Mucosa of descending colon (tissue), 3 donors: ENCODE measurements at regions not wholly inside any gene's neighbourhood (a gene's known extent, or its start where the extent isn't known, plus 50 kb on each side); places are given as distances from the start of the nearest gene placed in this dataset.

Source experiments
- ATAC-seq: fragments of 200-7000 bp; cut with Tn5 transposase; one replicate; pipeline ENCODE4 v1.9.1; 2020; ENCODE audit warnings: mild to moderate bottlenecking, moderate library complexity
- DNase-seq, 3 donors: peaks; one replicate each; pipeline ENCODE4 v3.0.0-alpha.2; 2020
- H3K36me3 ChIP-seq: fragments of 200-600 bp; one replicate; pipeline ENCODE4 v1.8.0; 2021; ENCODE audit warnings: low read depth, mild to moderate bottlenecking
- H3K4me1 ChIP-seq: fragments of 200-600 bp; one replicate; pipeline ENCODE4 v1.8.0; 2021; ENCODE audit warnings: low read depth, mild to moderate bottlenecking
- H3K4me3 ChIP-seq: fragments of 200-600 bp; one replicate; pipeline ENCODE4 v1.8.0; 2021; ENCODE audit warnings: mild to moderate bottlenecking
- H3K9me3 ChIP-seq: fragments of 200-600 bp; one replicate; pipeline ENCODE4 v1.8.0; 2021; ENCODE audit warnings: mild to moderate bottlenecking
- CTCF ChIP-seq: fragments of 200-600 bp; IDR thresholded peaks from one replicate; pipeline ENCODE4 v1.8.0; 2022; ENCODE audit warnings: antibody characterized with exemption, mild to moderate bottlenecking
- intact Hi-C, 2 donors: fragments of 100-400 bp; cut with DNase I in 1 of 2; cut with micrococcal nuclease in 1 of 2; formaldehyde crosslinking; loops; one replicate each; pipeline versions ENCODE4 v1.11.0 to v1.11.1; 2022; cut with DNase I, micrococcal nuclease
- donor health status: DM: no; HTN: no; CAD: no; lungs with moderate emphysema.
- donor health status: DM: no; HTN: no; CAD: no.
- donor health status: DM: no; HTN: yes; CAD: no.

GRCh38 chr11:122253589-122254231 is 137.7 kb upstream of the BLID start:
- ATAC-seq = no peak
- Histone ChIP-seq H3K36me3 (no peaks in the 10 kb centered on the region), H3K4me3 (no peak overlapping the region), H3K9me3 (no peaks in the 10 kb centered on the region), H3K4me1 (no peaks in the 10 kb centered on the region)
- DNase-seq = no peak
- no peak for TF ChIP-seq CTCF
- intact Hi-C loops = no loop called here

GRCh38 chr11:122248939-122249338 is 132.9 kb upstream of the BLID start:
- DNase-seq (no peak), ATAC-seq (no peak)
- H3K4me1 ChIP-seq = no peaks in the 10 kb centered on the region
- no peaks in the 10 kb centered on the region for H3K9me3 ChIP-seq
- no peak for TF ChIP-seq CTCF
- no peaks in the 10 kb centered on the region for H3K36me3 ChIP-seq
- intact Hi-C loops = no loop called here
- H3K4me3 ChIP-seq = no peak overlapping the region

GRCh38 chr11:122248131-122248530 is 132.1 kb upstream of the BLID start:
- ATAC-seq = no peak
- intact Hi-C loops = no loop called here
- Histone ChIP-seq H3K4me1 (no peaks in the 10 kb centered on the region), H3K36me3 (no peaks in the 10 kb centered on the region), H3K4me3 (no peak overlapping the region), H3K9me3 (no peaks in the 10 kb centered on the region)
- DNase-seq = no peak
- TF ChIP-seq CTCF = no peak

- no peaks in the 10 kb centered on the region for H3K9me3 ChIP-seq
- no peak for TF ChIP-seq CTCF
Measured at GRCh38 chr11:122246874-122247273, 130.9 kb upstream of the BLID start.

GRCh38 chr11:122242731-122243130 is 126.7 kb upstream of the BLID start:
- no peak for ATAC-seq
- DNase-seq = no peak
- intact Hi-C loops = no loop called here
- Histone ChIP-seq H3K36me3 (no peaks in the 10 kb centered on the region), H3K4me3 (no peak overlapping the region), H3K4me1 (no peaks in the 10 kb centered on the region), H3K9me3 (no peaks in the 10 kb centered on the region)
- TF ChIP-seq CTCF = no peak

More at GRCh38 chr11:122246874-122247273, 130.9 kb upstream of the BLID start:
- Histone ChIP-seq H3K4me3 (no peak overlapping the region), H3K4me1 (no peaks in the 10 kb centered on the region), H3K36me3 (no peaks in the 10 kb centered on the region)
- ATAC-seq (no peak), DNase-seq (no peak)
- intact Hi-C loops = no loop called here

GRCh38 chr11:122241566-122241965 is 125.6 kb upstream of the BLID start:
- Histone ChIP-seq H3K36me3 (no peaks in the 10 kb centered on the region), H3K4me3 (no peak overlapping the region), H3K9me3 (no peaks in the 10 kb centered on the region), H3K4me1 (no peaks in the 10 kb centered on the region)
- intact Hi-C loops = no loop called here
- ATAC-seq = no peak
- TF ChIP-seq CTCF = no peak
- DNase-seq = no peak
